HG03097 (cell line): ENCODE measurements at regions not wholly inside any gene's neighbourhood (a gene's known extent, or its start where the extent isn't known, plus 50 kb on each side); places are given as distances from the start of the nearest gene placed in this dataset.
"Not testable (repeated sequence)": the region's sequence is repeated elsewhere in the genome, so short reads cannot be mapped to it uniquely, and the experiment has no call there.

Experiments
- ATAC-seq: cut with Tn5 transposase; IDR thresholded peaks from one replicate; pipeline ENCODE4 v1.9.1; 2021; ENCODE audit not compliant: unreplicated experiment, low FRiP score

GRCh38 chr2:198659096-198659870, 798.5 kb downstream of the SATB2 start:
- no peak for ATAC-seq

- ATAC-seq: no peak
Observed at GRCh38 chr2:198657512-198658121, 800.1 kb downstream of the SATB2 start.

- ATAC-seq: no peak
Observed at GRCh38 chr2:198656869-198657268, 800.9 kb downstream of the SATB2 start.

GRCh38 chr2:198654646-198655045, 803.1 kb downstream of the SATB2 start:
- no peak for ATAC-seq

- no peak for ATAC-seq
Observed at GRCh38 chr2:198653311-198653710, 804.4 kb downstream of the SATB2 start.

GRCh38 chr2:198652461-198652860, 805.3 kb downstream of the SATB2 start:
- ATAC-seq: no peak

GRCh38 chr2:198645816-198646215, 811.9 kb downstream of the SATB2 start:
- no peak for ATAC-seq

- ATAC-seq: no peak
Observed at GRCh38 chr2:198641161-198641560, 816.6 kb downstream of the SATB2 start.

- ATAC-seq: no peak
Observed at GRCh38 chr2:198640463-198640862, 817.3 kb downstream of the SATB2 start.

- ATAC-seq: no peak
Observed at GRCh38 chr2:198639580-198639979, 818.2 kb downstream of the SATB2 start.

- ATAC-seq: no peak
Observed at GRCh38 chr2:198638577-198638976, 819.2 kb downstream of the SATB2 start.

GRCh38 chr2:198630384-198630783, 826.0 kb downstream of the PLCL1 start:
- no peak for ATAC-seq

- no peak for ATAC-seq
Observed at GRCh38 chr2:198628596-198628995, 824.2 kb downstream of the PLCL1 start.

GRCh38 chr2:198622986-198623730, 818.8 kb downstream of the PLCL1 start:
- ATAC-seq: no peak

- no peak for ATAC-seq
Observed at GRCh38 chr2:198615972-198616371, 811.6 kb downstream of the PLCL1 start.

GRCh38 chr2:198611201-198611600, 806.8 kb downstream of the PLCL1 start:
- ATAC-seq: no peak

GRCh38 chr2:198604599-198604998, 800.2 kb downstream of the PLCL1 start:
- no peak for ATAC-seq

- ATAC-seq: not testable (repeated sequence)
Observed at GRCh38 chr2:198602986-198603385, 798.6 kb downstream of the PLCL1 start.

GRCh38 chr2:198597648-198598047, 793.3 kb downstream of the PLCL1 start:
- no peak for ATAC-seq

GRCh38 chr2:198596985-198597384, 792.6 kb downstream of the PLCL1 start:
- no peak for ATAC-seq

- ATAC-seq: no peak
Observed at GRCh38 chr2:198595721-198596120, 791.3 kb downstream of the PLCL1 start.

- ATAC-seq: no peak
Observed at GRCh38 chr2:198591586-198591985, 787.2 kb downstream of the PLCL1 start.
